CD14-positive monocyte (primary cell): ENCODE measurements at regions not wholly inside any gene's neighbourhood (a gene's known extent, or its start where the extent isn't known, plus 50 kb on each side); places are given as distances from the start of the nearest gene placed in this dataset.

Source experiments
- DNase-seq, 3 donors: peaks; one replicate each; pipeline ENCODE4 v3.0.0-alpha.2; 2011 to 2022
- H2AFZ ChIP-seq: 2 replicates; pipeline ENCODE4 v1.6.0; 2012; ENCODE audit warnings: mild to moderate bottlenecking, low read depth, low read length, inconsistent platforms; ENCODE audit not compliant: insufficient read depth, poor library complexity, severe bottlenecking
- H3K27ac ChIP-seq, 2 donors: 1 replicate in 1 of 2; 2 replicates in 1 of 2; pipeline ENCODE4 v1.5.1; 2012 to 2013; ENCODE audit warnings: low read length in 2 of 2, control low read depth in 1 of 2, inconsistent platforms in 1 of 2, low read depth in 1 of 2, mild to moderate bottlenecking in 1 of 2
- H3K27me3 ChIP-seq, 2 donors: one replicate each; pipeline versions ENCODE4 v1.6.0 to v1.6.1; 2011 to 2013; ENCODE audit warnings: low read length in 2 of 2; ENCODE audit not compliant: control insufficient read depth in 2 of 2, insufficient read depth in 2 of 2
- H3K36me3 ChIP-seq, 2 donors: replicated peaks in 1 of 2; 1 replicate in 1 of 2; 2 replicates in 1 of 2; pipeline versions ENCODE4 v1.5.1 to v1.6.1; 2012 to 2013; ENCODE audit warnings: low read length in 2 of 2, control low read depth in 1 of 2, inconsistent platforms in 1 of 2, mild to moderate bottlenecking in 1 of 2; ENCODE audit not compliant: insufficient read depth in 2 of 2, control insufficient read depth in 1 of 2
- H3K4me1 ChIP-seq, 2 donors: 1 replicate in 1 of 2; 2 replicates in 1 of 2; pipeline versions ENCODE4 v1.5.1 to v1.6.1; 2012 to 2013; ENCODE audit warnings: low read length in 2 of 2, control low read depth in 1 of 2, inconsistent platforms in 1 of 2, mild to moderate bottlenecking in 1 of 2, moderate library complexity in 1 of 2; ENCODE audit not compliant: insufficient read depth in 2 of 2, control insufficient read depth in 1 of 2
- H3K4me2 ChIP-seq: replicated peaks from 2 replicates; pipeline ENCODE3; 2012; ENCODE audit warnings: low read length, moderate library complexity, mild to moderate bottlenecking; ENCODE audit not compliant: poor library complexity, severe bottlenecking; ENCODE audit errors: extremely low read depth
- H3K4me3 ChIP-seq, 3 experiments: fragments of 200-600 bp in 1 of 3; sonication (generic) in 1 of 3; replicated peaks in 1 of 3; 1 replicate in 2 of 3; 2 replicates in 1 of 3; pipeline ENCODE4 v1.5.1; 2011 to 2013; ENCODE audit warnings: low read length in 3 of 3, mild to moderate bottlenecking in 3 of 3, control low read depth in 2 of 3, low read depth in 2 of 3, inconsistent platforms in 1 of 3, moderate library complexity in 1 of 3
- H3K79me2 ChIP-seq: 2 replicates; pipeline ENCODE4 v1.6.0; 2012; ENCODE audit warnings: mild to moderate bottlenecking, control low read depth, inconsistent platforms, low read length, moderate library complexity; ENCODE audit not compliant: insufficient read depth
- H3K9ac ChIP-seq: 2 replicates; pipeline ENCODE4 v1.6.0; 2017; ENCODE audit warnings: low read length, mild to moderate bottlenecking; ENCODE audit not compliant: insufficient read depth, poor library complexity, severe bottlenecking
- H3K9me3 ChIP-seq, 2 donors: replicated peaks in 1 of 2; 1 replicate in 1 of 2; 2 replicates in 1 of 2; pipeline versions ENCODE4 v1.5.1 to v1.6.1; 2012 to 2013; ENCODE audit warnings: low read length in 2 of 2, control low read depth in 1 of 2; ENCODE audit not compliant: control insufficient read depth in 1 of 2, insufficient read depth in 1 of 2
- H4K20me1 ChIP-seq: 2 replicates; pipeline ENCODE4 v1.6.0; 2012; ENCODE audit warnings: mild to moderate bottlenecking, low read length, control low read depth, moderate library complexity; ENCODE audit not compliant: insufficient read depth
- H3K27ac Mint-ChIP-seq, 7 donors: one replicate each; pipeline ENCODE4 v1.8.0; 2020; ENCODE audit warnings: mild to moderate bottlenecking in 7 of 7, mixed read lengths in 7 of 7, moderate library complexity in 6 of 7, inconsistent platforms in 2 of 7
- H3K27me3 Mint-ChIP-seq, 3 donors: one replicate each; pipeline ENCODE4 v1.8.0; 2021 to 2022; ENCODE audit warnings: low read depth in 3 of 3, mild to moderate bottlenecking in 3 of 3, mixed read lengths in 3 of 3, moderate library complexity in 3 of 3, inconsistent platforms in 1 of 3
- H3K36me3 Mint-ChIP-seq, 2 donors: one replicate each; pipeline ENCODE4 v1.8.0; 2020; ENCODE audit warnings: mixed read lengths in 2 of 2, inconsistent platforms in 1 of 2, mild to moderate bottlenecking in 1 of 2
- H3K4me1 Mint-ChIP-seq: one replicate; pipeline ENCODE4 v1.8.0; 2020; ENCODE audit warnings: mild to moderate bottlenecking, mixed read lengths
- H3K4me3 Mint-ChIP-seq, 2 donors: one replicate each; pipeline ENCODE4 v1.8.0; 2020; ENCODE audit warnings: mild to moderate bottlenecking in 2 of 2, mixed read lengths in 2 of 2, moderate library complexity in 1 of 2
- H3K9me3 Mint-ChIP-seq, 7 donors: one replicate each; pipeline ENCODE4 v1.8.0; 2020 to 2022; ENCODE audit warnings: mixed read lengths in 7 of 7, mild to moderate bottlenecking in 6 of 7, moderate library complexity in 6 of 7, inconsistent platforms in 2 of 7
- WGBS: methylation state at CpG from one replicate; pipeline ENCODE4 v1.1.5; 2013; ENCODE audit warnings: missing lambda C conversion rate; ENCODE audit not compliant: insufficient coverage; 5-methylcytosine and 5-hydroxymethylcytosine counted together
- intact Hi-C, 2 donors: fragments of 100-400 bp; cut with micrococcal nuclease; formaldehyde crosslinking; loops; one replicate each; pipeline versions ENCODE4 v1.15.0 to v1.15.1; 2023
- TF ChIP-seq, protein P1 (sequence below): fragments of 200-600 bp; IDR thresholded peaks from one replicate; pipeline ENCODE4 v1.8.0; 2022; ENCODE audit warnings: antibody characterized with exemption, mild to moderate bottlenecking

DNA sequence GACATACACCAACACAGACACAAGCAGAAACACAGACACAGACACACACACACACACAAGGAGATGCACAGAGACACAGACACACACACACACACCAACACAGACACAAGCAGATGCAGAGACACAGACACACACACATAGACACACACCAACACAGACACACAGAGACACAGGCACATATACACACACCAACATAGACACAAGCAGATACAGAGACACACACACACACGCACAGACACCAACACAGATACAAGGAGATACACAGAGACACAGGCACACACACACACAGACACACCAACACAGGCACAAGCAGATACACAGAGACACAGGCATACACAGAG, 347.2 kb upstream of the KLF6 start:
- peaks cover 63 to 68% of the 10 kb centered on the region in 2 donors for H3K4me1 ChIP-seq
- peak overlapping the region in 1 of 3 experiments; percentile 63 for H3K4me3 ChIP-seq
- peak overlapping the region; percentile 17 for H3K9ac ChIP-seq
- peak overlapping the region; percentile 72 for H3K4me2 ChIP-seq
- Mint-ChIP-seq H3K36me3 (no peaks in the 10 kb centered on the region), H3K27ac (no peak overlapping the region), H3K9me3 (peaks cover 0 to 5% (median 0%) of the 10 kb centered on the region in 7 donors), H3K4me3 (no peak overlapping the region), H3K4me1 (peaks cover 18% of the 10 kb centered on the region), H3K27me3 (peaks cover 0 to 2% (median 0%) of the 10 kb centered on the region in 3 donors)
- TF ChIP-seq, protein P1, sequence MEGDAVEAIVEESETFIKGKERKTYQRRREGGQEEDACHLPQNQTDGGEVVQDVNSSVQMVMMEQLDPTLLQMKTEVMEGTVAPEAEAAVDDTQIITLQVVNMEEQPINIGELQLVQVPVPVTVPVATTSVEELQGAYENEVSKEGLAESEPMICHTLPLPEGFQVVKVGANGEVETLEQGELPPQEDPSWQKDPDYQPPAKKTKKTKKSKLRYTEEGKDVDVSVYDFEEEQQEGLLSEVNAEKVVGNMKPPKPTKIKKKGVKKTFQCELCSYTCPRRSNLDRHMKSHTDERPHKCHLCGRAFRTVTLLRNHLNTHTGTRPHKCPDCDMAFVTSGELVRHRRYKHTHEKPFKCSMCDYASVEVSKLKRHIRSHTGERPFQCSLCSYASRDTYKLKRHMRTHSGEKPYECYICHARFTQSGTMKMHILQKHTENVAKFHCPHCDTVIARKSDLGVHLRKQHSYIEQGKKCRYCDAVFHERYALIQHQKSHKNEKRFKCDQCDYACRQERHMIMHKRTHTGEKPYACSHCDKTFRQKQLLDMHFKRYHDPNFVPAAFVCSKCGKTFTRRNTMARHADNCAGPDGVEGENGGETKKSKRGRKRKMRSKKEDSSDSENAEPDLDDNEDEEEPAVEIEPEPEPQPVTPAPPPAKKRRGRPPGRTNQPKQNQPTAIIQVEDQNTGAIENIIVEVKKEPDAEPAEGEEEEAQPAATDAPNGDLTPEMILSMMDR: no peak
- no peaks in the 10 kb centered on the region for H3K9me3 ChIP-seq
- no peaks in the 10 kb centered on the region for H3K36me3 ChIP-seq
- intact Hi-C loops: loop anchor here (5.0 to 10.0 kb wide), 2 partner anchors 203 to 350 kb away; no protein-coding TSS in a partner anchor
- no peaks in the 10 kb centered on the region for H3K27me3 ChIP-seq
- H3K27ac ChIP-seq: peak overlapping the region; percentile 64 to 93
- H4K20me1 ChIP-seq: no peaks in the 10 kb centered on the region
- 100% methylated on average over 1 of the region's 1 CpG for WGBS
- H2AFZ ChIP-seq: peak overlapping the region; percentile 32
- no peaks in the 10 kb centered on the region for H3K79me2 ChIP-seq
- peak in 1 of 3 donors; percentile 14 for DNase-seq

DNA sequence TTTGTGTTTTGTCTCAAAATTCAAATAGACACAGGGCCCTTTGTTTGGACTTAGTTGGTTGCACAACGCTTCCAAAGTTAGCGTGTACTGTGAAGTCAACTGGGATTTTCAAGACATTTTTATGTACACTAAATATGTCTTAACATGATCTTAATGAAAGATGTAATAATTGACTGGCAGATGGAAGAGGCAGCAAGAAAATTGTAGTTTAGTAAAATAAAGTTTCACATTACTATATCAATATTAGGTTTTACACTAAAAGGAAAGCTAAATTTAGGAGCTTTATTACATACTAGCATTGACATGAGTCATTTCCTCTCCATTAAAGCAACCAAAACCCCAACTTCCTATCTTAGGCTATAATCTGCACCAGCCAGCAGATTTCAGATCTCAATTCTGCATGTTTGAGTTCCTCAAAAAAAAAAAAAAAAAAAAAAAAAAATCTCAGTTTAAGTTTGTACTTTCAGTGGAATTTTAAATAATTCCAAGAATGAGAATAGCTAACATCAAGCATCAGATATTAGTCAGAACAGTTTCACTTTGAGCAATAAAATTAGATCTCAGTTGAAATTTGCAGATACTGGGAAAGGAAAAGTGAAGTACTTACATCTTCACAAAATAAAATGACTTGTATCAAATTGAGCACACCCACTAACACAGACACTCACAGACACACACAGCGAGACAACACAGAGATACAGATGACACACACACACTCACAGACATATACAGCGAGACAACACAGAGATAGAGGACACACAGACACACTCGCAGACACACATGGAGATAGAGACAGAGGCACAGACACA, 346.6 kb upstream of the KLF6 start:
- Mint-ChIP-seq H3K4me1 (peaks cover 18% of the 10 kb centered on the region), H3K27ac (no peak overlapping the region), H3K27me3 (peaks cover 0 to 2% (median 0%) of the 10 kb centered on the region in 3 donors), H3K36me3 (peaks cover 0 to under 1% of the 10 kb centered on the region in 2 donors), H3K4me3 (no peak overlapping the region), H3K9me3 (peaks cover under 1 to 9% (median 4%) of the 10 kb centered on the region in 7 donors)
- WGBS: 40% methylated on average over 3 of the region's 5 CpGs
- H3K4me2 ChIP-seq: peak overlapping the region; percentile 72
- H3K36me3 ChIP-seq: no peaks in the 10 kb centered on the region
- no peaks in the 10 kb centered on the region for H3K27me3 ChIP-seq
- peaks cover 0 to 5% of the 10 kb centered on the region in 2 donors for H3K9me3 ChIP-seq
- peak overlapping the region; percentile 47 for H3K9ac ChIP-seq
- H3K4me1 ChIP-seq: peaks cover 65 to 71% of the 10 kb centered on the region in 2 donors
- no peaks in the 10 kb centered on the region for H3K79me2 ChIP-seq
- no peaks in the 10 kb centered on the region for H4K20me1 ChIP-seq
- DNase-seq: peak; percentile 83 to 96 (median 93)
- peak overlapping the region; percentile 32 for H2AFZ ChIP-seq
- peak overlapping the region; percentile 64 to 93 for H3K27ac ChIP-seq
- TF ChIP-seq, protein P1: no peak
- intact Hi-C loops: loop anchor here (5.0 to 10.0 kb wide), 2 partner anchors 203 to 349 kb away; no protein-coding TSS in a partner anchor
- peak overlapping the region; percentile 6 to 63 (median 25) for H3K4me3 ChIP-seq
